A549 (cell line): ENCODE measurements at regions not wholly inside any gene's neighbourhood (a gene's known extent, or its start where the extent isn't known, plus 50 kb on each side); places are given as distances from the start of the nearest gene placed in this dataset.

ENCODE experiments used
- EHMT2 ChIP-seq: fragments of 200-600 bp; sonication (generic); IDR thresholded peaks from 2 replicates; pipeline ENCODE4 v1.6.1; 2016; ENCODE audit warnings: antibody characterized with exemption, low read depth, mild to moderate bottlenecking, moderate library complexity
- EP300 ChIP-seq, 2 experiments: fragments of >200 bp; sonication (Bioruptor Twin); formaldehyde crosslinking; IDR thresholded peaks; 2 replicates in 1 of 2; 3 replicates in 1 of 2; pipeline ENCODE4 v1.6.1; 2016 to 2017
- TF ChIP-seq, protein P1 (sequence below): fragments of >200 bp; sonication (Bioruptor Twin); formaldehyde crosslinking; IDR thresholded peaks from 3 replicates; pipeline ENCODE4 v1.5.1; 2016

DNA sequence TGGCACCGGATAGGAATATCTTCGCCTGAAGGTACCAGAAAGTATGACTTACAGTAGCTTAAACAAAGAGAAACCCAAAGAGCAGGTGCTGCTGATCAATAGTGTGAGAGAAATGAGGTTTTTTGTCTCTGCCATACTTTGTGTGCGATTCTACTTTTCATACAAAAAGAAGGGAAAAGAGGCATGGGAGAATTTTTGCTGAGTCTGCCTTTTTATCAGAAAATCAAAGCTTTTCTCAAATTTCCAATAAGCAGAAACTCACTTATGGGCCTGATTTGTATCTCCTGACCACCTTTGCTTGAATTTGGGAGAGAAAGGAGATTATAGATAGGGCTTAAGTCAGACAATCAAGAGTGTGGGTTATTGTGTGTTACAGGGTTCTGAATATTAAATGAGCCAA lies 65.5 kb upstream of the TAF11L2 start:
- TF ChIP-seq EP300 (IDR thresholded peaks at IDR 0.05) (no peak), EHMT2 (no peak)
- TF ChIP-seq, protein P1, sequence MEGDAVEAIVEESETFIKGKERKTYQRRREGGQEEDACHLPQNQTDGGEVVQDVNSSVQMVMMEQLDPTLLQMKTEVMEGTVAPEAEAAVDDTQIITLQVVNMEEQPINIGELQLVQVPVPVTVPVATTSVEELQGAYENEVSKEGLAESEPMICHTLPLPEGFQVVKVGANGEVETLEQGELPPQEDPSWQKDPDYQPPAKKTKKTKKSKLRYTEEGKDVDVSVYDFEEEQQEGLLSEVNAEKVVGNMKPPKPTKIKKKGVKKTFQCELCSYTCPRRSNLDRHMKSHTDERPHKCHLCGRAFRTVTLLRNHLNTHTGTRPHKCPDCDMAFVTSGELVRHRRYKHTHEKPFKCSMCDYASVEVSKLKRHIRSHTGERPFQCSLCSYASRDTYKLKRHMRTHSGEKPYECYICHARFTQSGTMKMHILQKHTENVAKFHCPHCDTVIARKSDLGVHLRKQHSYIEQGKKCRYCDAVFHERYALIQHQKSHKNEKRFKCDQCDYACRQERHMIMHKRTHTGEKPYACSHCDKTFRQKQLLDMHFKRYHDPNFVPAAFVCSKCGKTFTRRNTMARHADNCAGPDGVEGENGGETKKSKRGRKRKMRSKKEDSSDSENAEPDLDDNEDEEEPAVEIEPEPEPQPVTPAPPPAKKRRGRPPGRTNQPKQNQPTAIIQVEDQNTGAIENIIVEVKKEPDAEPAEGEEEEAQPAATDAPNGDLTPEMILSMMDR = no peak
